DOHH2 (cell line): ENCODE measurements at regions not wholly inside any gene's neighbourhood (a gene's known extent, or its start where the extent isn't known, plus 50 kb on each side); places are given as distances from the start of the nearest gene placed in this dataset.

Experiments
- CTCF ChIP-seq: fragments of 200-600 bp; sonication (generic); IDR thresholded peaks from one replicate; pipeline ENCODE4 v1.5.1; 2014; ENCODE audit warnings: antibody characterized with exemption, mild to moderate bottlenecking, low read depth, low read length; ENCODE audit not compliant: poor library complexity, severe bottlenecking
- EZH2phosphoT487 ChIP-seq: fragments of 200-600 bp; sonication (generic); IDR thresholded peaks from 2 replicates; pipeline ENCODE4 v1.6.1; 2017; ENCODE audit warnings: borderline replicate concordance, mild to moderate bottlenecking, antibody characterized with exemption, low read length, moderate library complexity, mixed read lengths

DNA sequence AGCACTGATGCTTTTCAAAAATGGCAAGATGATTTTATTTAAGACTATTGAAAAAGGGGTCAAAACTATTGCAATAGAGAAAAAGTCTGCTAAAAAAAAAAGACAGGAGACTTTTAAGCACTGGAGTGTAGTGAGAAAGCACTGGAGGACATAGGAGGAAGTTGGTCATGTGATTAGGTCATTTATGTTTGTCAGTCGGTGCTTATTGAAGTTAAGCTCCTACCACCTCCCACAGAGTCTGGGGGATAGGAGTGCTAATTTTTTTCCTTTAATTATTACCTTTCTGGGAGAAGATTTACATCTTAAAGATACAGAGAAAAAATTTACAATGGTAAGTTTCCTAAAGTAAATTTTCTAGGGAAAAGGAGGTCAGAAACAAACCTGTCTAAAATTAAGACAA, 80.2 kb upstream of the TMEM229A start:
- TF ChIP-seq CTCF, result no peak
- no peak for TF ChIP-seq EZH2phosphoT487
